LNCAP (cell line): ENCODE measurements at regions not wholly inside any gene's neighbourhood (a gene's known extent, or its start where the extent isn't known, plus 50 kb on each side); places are given as distances from the start of the nearest gene placed in this dataset.

Experiments used
- TF ChIP-seq, protein P1 (sequence below): fragments of 450-650 bp; IDR thresholded peaks from 2 replicates; pipeline ENCODE4 v1.5.1; 2017; ENCODE audit warnings: mild to moderate bottlenecking

DNA sequence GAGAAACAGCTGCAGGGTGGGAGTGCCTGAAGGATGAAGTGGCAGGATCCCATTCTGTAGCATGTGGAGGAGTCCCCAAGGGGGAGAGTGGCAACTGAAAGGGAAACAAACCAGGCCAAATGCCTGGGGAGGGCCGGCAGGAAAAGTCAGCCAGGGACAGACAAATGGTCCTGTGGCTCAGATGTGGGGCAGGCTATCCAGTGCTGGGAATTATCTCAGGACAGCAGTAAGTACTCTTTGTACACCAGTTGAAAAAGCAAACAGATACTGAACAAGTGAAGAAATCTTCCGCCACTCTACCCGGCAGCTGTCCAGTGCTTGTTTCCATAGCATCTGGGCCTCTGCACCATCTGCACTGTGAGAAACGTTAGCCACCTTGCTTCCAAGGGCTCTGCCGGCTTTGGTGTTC, 408.9 kb downstream of the LRATD1 start:
- TF ChIP-seq, protein P1, sequence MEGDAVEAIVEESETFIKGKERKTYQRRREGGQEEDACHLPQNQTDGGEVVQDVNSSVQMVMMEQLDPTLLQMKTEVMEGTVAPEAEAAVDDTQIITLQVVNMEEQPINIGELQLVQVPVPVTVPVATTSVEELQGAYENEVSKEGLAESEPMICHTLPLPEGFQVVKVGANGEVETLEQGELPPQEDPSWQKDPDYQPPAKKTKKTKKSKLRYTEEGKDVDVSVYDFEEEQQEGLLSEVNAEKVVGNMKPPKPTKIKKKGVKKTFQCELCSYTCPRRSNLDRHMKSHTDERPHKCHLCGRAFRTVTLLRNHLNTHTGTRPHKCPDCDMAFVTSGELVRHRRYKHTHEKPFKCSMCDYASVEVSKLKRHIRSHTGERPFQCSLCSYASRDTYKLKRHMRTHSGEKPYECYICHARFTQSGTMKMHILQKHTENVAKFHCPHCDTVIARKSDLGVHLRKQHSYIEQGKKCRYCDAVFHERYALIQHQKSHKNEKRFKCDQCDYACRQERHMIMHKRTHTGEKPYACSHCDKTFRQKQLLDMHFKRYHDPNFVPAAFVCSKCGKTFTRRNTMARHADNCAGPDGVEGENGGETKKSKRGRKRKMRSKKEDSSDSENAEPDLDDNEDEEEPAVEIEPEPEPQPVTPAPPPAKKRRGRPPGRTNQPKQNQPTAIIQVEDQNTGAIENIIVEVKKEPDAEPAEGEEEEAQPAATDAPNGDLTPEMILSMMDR: no peak

DNA sequence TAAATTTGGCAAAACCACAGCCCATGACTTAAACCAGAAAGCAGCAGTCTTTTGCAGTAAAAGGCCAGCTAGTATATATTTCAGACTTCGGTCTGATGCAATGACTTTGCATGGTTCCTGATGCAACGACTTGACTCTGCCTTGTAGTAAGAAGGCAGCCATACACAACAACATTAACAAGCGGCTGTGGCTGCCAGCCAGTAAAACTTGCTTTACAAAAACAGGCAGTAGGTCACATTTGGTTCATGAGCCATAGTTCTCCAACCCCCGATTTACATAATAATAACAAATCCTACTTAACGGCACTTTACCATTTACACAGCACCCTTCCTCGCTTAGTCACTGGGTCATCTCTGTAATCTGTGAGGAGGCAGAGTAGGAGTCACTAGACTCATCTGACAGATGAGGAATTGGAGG, 410.3 kb downstream of the LRATD1 start:
- TF ChIP-seq, protein P1: no peak

DNA sequence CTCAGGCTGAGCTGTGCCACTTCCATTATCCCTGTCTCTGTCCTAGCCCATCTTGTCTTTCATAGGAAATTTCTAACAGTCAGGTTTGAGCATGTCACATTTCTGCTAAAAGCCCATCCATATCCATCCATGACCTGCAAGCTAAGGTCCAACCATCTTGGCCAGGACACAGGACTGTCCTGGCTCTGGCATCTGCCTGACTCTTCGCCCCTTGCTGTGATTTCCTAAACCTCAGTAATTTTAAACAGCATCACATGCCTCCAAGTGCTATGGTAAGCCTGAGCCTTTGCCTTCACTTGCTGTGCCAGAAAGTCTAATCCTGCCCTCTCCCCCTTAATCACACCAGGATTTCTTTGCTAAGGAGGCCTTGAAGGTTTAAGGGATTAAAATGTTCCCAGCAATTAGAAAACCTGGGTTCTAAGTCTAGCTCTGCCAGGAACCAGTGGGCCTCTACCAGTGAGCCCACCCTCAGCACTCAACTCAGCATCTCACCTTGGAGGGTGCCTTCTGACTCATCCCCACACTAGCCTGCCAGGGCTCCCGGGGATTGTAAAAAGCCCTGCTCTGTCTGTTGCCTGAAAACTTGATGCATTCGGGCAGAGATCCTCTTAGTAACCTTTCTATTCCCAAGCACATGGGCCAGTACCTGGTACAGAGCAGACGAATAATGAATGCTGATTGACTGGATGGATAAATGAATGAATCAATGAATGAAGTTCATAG, 411.0 kb downstream of the LRATD1 start:
- TF ChIP-seq, protein P1: no peak

DNA sequence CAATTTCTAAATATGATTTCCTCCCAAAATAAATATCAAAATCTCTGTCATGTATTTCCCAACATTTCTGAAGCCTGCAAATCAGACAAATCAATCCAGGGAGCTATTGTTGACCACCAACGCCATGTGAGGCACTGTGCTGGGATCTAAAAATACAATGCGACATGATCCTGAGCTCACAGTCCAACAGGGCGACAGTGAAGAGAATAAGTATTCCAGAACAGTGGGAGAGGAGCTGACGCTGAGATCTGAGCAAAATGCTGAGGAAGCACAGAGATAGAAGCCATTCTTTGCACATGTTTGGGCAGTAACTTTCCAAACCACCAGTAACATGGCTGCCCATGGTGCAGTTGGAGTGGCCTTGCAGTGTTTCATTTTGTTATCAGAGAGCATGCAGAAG, 412.5 kb downstream of the LRATD1 start:
- TF ChIP-seq, protein P1: no peak

DNA sequence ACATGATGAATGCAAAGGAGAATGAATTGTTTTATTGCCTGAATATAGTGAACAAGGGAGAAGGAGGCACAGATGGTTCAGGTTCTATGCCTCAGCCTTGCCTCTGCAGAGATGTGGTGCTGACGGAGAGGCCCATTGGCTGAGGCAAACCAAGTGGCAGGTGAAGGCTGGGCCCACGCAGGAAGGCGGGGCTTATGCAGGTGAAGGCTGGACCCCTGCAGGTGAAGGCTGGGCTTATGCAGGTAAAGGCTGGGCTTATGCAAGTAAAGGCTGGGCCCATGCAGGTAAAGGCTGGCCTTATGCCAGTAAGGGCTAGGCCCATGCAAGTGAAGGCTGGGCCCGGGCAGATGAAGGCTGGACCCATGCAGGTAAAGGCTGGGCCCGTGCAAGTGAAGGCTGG, 414.7 kb downstream of the LRATD1 start:
- TF ChIP-seq, protein P1: no peak

DNA sequence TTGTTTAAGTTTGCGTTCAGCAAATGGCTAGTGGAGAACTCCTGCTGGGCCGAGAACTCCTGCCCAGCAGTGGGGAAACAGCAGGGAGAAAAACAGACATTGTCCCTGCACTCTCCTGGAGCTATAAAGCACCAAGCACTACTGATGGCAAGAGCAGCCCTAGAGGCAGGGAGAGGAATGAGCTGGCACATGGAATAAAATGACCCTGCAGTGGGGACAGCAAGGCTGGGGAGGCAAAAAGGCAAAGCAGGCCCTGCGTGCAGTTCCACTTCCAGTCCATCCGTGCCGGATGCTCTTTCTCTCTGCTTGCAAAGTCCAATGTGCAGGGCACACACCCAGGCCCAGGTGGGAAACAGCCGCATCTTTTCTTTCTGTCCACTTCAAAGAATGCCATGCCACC, 415.5 kb downstream of the LRATD1 start:
- TF ChIP-seq, protein P1: no peak

DNA sequence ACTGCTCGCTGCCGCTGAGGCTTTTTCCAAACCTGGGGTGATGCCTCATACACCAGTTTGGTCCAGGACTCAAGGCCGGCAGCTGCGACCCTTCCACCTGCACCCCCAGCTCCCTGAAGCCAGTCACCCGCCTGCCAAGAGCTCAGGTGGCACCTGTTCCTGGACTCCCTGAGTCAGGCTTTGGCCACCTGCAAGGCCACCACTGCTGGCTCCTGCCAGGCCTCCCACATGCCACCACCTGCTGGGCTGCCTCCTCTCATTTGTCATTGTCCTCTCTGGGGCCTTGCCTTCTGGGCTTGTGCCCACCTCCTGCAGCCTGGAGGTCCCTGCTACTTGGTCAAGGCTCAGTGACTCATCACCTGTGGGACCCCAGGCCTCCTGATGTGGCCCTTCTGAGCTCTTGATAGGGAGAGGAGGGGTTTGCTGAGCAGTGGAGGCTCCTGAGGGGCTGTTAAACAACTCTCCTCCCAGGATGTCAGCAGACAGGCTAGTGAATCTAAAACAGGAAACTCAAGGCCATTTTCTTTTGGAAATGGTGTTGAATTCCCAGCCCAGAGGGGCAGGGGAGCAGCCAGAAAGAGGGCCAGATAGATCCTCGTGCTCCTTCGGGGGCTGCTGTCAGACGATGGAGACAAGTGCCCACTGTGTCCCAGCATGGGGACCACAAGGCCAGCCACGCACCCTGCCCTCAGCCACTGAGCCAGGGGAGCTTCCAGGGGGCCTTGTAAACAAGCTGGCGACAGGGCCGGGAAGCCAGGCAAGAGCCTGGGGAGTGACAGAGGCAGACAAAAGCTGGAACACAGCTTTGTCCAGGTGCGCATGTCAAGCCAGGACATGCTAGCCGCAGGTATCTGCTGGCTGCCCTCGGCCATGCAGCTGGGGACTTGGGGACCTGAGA, 416.8 kb downstream of the LRATD1 start:
- TF ChIP-seq, protein P1: no peak
